ENCODE measurements at regions not wholly inside any gene's neighbourhood (a gene's known extent, or its start where the extent isn't known, plus 50 kb on each side); places are given as distances from the start of the nearest gene placed in this dataset.

- BruUV-seq (replicated peaks), result no TSS peak
- Histone ChIP-seq H3K36me3 (ENCODE audit: control insufficient read depth in 2 of 2, insufficient read depth in 2 of 2, low read length in 1 of 2) (no peaks in the 10 kb centered on the region), H3K4me1 (ENCODE audit: control insufficient read depth, insufficient read depth, low read length) (no peaks in the 10 kb centered on the region), H3K27ac (ENCODE audit: control insufficient read depth, insufficient read depth) (no peak overlapping the region), H3K9ac (ENCODE audit: control insufficient read depth, insufficient read depth, low read length) (no peak overlapping the region), H4K20me1 (ENCODE audit: control insufficient read depth, insufficient read depth) (no peaks in the 10 kb centered on the region), H3K4me3 (no peak overlapping the region), H3K27me3 (replicated peaks in 1 of 2; ENCODE audit: control insufficient read depth in 2 of 2, insufficient read depth in 2 of 2, low read length in 1 of 2) (peaks cover 0 to 2% of the 10 kb centered on the region in 2 experiments; a peak in 2 of 4 replicates), H2AFZ (ENCODE audit: control insufficient read depth, low read depth, low read length) (no peak overlapping the region), H3K4me2 (ENCODE audit: control insufficient read depth, insufficient read depth) (no peak overlapping the region), H3K9me3 (replicated peaks; ENCODE audit: control insufficient read depth, insufficient read depth, low read length) (no peaks in the 10 kb centered on the region), H3K79me2 (ENCODE audit: control insufficient read depth, insufficient read depth, low read length) (no peaks in the 10 kb centered on the region)
- no peak for DNase-seq (ENCODE audit: low read depth, low spot score)
- POLR2A ChIA-PET, result no interaction called here
- CTCF ChIA-PET, result no interaction called here
- in situ Hi-C loops (cut with MboI), result no loop called here
- intact Hi-C loops (cut with micrococcal nuclease; ENCODE audit: unreplicated experiment), result no loop called here
- 39% methylated on average over 8 of the region's 8 CpGs for WGBS (ENCODE audit: insufficient coverage, insufficient replicate concordance, low lambda C conversion rate, missing lambda C conversion rate)
- no peak for ATAC-seq
- RAD21 ChIA-PET (ENCODE audit: unreplicated experiment), result no interaction called here
- TF ChIP-seq CHD4 (IDR thresholded peaks at IDR 0.05), result no peak
- TF ChIP-seq CTCF (IDR thresholded peaks at IDR 0.05 in 2 of 3, conservative IDR thresholded peaks at IDR 0.05 in 1 of 3; ENCODE audit: control insufficient read depth in 2 of 3, extremely low read depth in 1 of 3, insufficient read depth in 1 of 3, low read depth in 3 of 3, low read length in 3 of 3), result no peak
- TF ChIP-seq USF2 (IDR thresholded peaks at IDR 0.05; ENCODE audit: borderline replicate concordance, low read depth, low read length), result no peak
- no peak for TF ChIP-seq NFYA (IDR thresholded peaks at IDR 0.05; ENCODE audit: borderline replicate concordance, low read depth, low read length)
- no peak for TF ChIP-seq CREM (IDR thresholded peaks at IDR 0.05; ENCODE audit: low read depth)
- TF ChIP-seq REST (IDR thresholded peaks at IDR 0.05; ENCODE audit: low read depth, low read length), result no peak
- no peak for TF ChIP-seq E2F8 (IDR thresholded peaks at IDR 0.05; ENCODE audit: low read depth, partially characterized antibody)
- no peak for TF ChIP-seq GABPA (IDR thresholded peaks at IDR 0.05; ENCODE audit: low read depth)
- TF ChIP-seq ZNF274 (IDR thresholded peaks at IDR 0.05; ENCODE audit: insufficient read depth, insufficient read length), result no peak
- TF ChIP-seq POLR2AphosphoS5 (IDR thresholded peaks at IDR 0.05; ENCODE audit: low read length), result no peak
- TF ChIP-seq SMAD1 (IDR thresholded peaks at IDR 0.05; ENCODE audit: low read depth, partially characterized antibody), result no peak
- no peak for FAIRE-seq
- SMC1A ChIA-PET (ENCODE audit: uncharacterized antibody, unreplicated experiment), result no interaction called here
Measured at GRCh38 chr20:43352996-43353395, 104.7 kb upstream of the SRSF6 start.

Data from GM12878 (cell line).